LHCN-M2 (cell line): ENCODE measurements at regions not wholly inside any gene's neighbourhood (a gene's known extent, or its start where the extent isn't known, plus 50 kb on each side); places are given as distances from the start of the nearest gene placed in this dataset.

Experiments
- DNase-seq: peaks from one replicate; pipeline ENCODE4 v3.0.0-alpha.2; 2012; ENCODE audit warnings: low read depth

GRCh38 chr12:28937196-28937595 lies 211.9 kb upstream of the FAR2 start:
- no peak for DNase-seq

- no peak for DNase-seq
Measured at GRCh38 chr12:28938056-28938455, 211.0 kb upstream of the FAR2 start.

GRCh38 chr12:28938581-28939235 lies 210.4 kb upstream of the FAR2 start:
- no peak for DNase-seq

- no peak for DNase-seq
Measured at GRCh38 chr12:28939427-28939826, 209.7 kb upstream of the FAR2 start.

- DNase-seq = no peak
Measured at GRCh38 chr12:28941248-28941647, 207.8 kb upstream of the FAR2 start.

- DNase-seq = no peak
Measured at GRCh38 chr12:28946361-28946760, 202.7 kb upstream of the FAR2 start.

GRCh38 chr12:28948685-28949084 lies 200.4 kb upstream of the FAR2 start:
- no peak for DNase-seq

GRCh38 chr12:28949184-28949583 lies 199.9 kb upstream of the FAR2 start:
- no peak for DNase-seq

- DNase-seq = no peak
Measured at GRCh38 chr12:28950049-28950448, 199.0 kb upstream of the FAR2 start.

- DNase-seq = no peak
Measured at GRCh38 chr12:28951935-28952334, 197.1 kb upstream of the FAR2 start.

- DNase-seq = no peak
Measured at GRCh38 chr12:28954333-28954732, 194.7 kb upstream of the FAR2 start.

GRCh38 chr12:28955491-28955890 lies 193.6 kb upstream of the FAR2 start:
- DNase-seq = no peak

- DNase-seq = no peak
Measured at GRCh38 chr12:28955931-28956330, 193.1 kb upstream of the FAR2 start.

- DNase-seq = no peak
Measured at GRCh38 chr12:28958553-28959195, 190.4 kb upstream of the FAR2 start.

GRCh38 chr12:28961948-28962384 lies 187.1 kb upstream of the FAR2 start:
- DNase-seq = no peak

GRCh38 chr12:28963554-28963953 lies 185.5 kb upstream of the FAR2 start:
- no peak for DNase-seq

GRCh38 chr12:28966046-28966780 lies 182.9 kb upstream of the FAR2 start:
- no peak for DNase-seq

- DNase-seq = no peak
Measured at GRCh38 chr12:28967426-28967825, 181.7 kb upstream of the FAR2 start.

GRCh38 chr12:28973491-28973890 lies 175.6 kb upstream of the FAR2 start:
- no peak for DNase-seq

GRCh38 chr12:28974166-28974565 lies 174.9 kb upstream of the FAR2 start:
- no peak for DNase-seq

- DNase-seq = no peak
Measured at GRCh38 chr12:28974883-28975282, 174.2 kb upstream of the FAR2 start.

GRCh38 chr12:28975564-28976340 lies 173.3 kb upstream of the FAR2 start:
- no peak for DNase-seq
